Activated CD4-positive, alpha-beta memory T cell treated with anti-CD3 and anti-CD28 coated beads for 36 hours (primary cell): ENCODE measurements at regions not wholly inside any gene's neighbourhood (a gene's known extent, or its start where the extent isn't known, plus 50 kb on each side); places are given as distances from the start of the nearest gene placed in this dataset.

Experiments
- CTCF ChIA-PET: fragments of 350-600 bp; sonication (Branson Sonifier 250); formaldehyde crosslinking; loops from one replicate; lab custom pipeline; 2021; ENCODE audit warnings: antibody characterized with exemption, inconsistent platforms; lab: Charles Lee
- POLR2A ChIA-PET: fragments of 350-600 bp; sonication (Branson Sonifier 250); formaldehyde crosslinking; loops from one replicate; lab custom pipeline; 2021; ENCODE audit warnings: antibody characterized with exemption; lab: Charles Lee
- DNase-seq: peaks from one replicate; pipeline ENCODE4 v3.0.0-alpha.2; 2020
- H3K27ac Mint-ChIP-seq: one replicate; pipeline ENCODE4 v1.8.0; 2021; ENCODE audit warnings: mixed read lengths
- H3K27me3 Mint-ChIP-seq: one replicate; pipeline ENCODE4 v1.8.0; 2021; ENCODE audit warnings: mixed read lengths
- H3K36me3 Mint-ChIP-seq: one replicate; pipeline ENCODE4 v1.8.0; 2021; ENCODE audit warnings: mixed read lengths
- H3K4me1 Mint-ChIP-seq: one replicate; pipeline ENCODE4 v1.8.0; 2021; ENCODE audit warnings: low read depth, mixed read lengths
- H3K4me3 Mint-ChIP-seq: one replicate; pipeline ENCODE4 v1.8.0; 2021; ENCODE audit warnings: mild to moderate bottlenecking, mixed read lengths
- H3K9me3 Mint-ChIP-seq: one replicate; pipeline ENCODE4 v1.8.0; 2021; ENCODE audit warnings: mixed read lengths
- intact Hi-C: fragments of 100-400 bp; cut with micrococcal nuclease; formaldehyde crosslinking; loops from one replicate; pipeline ENCODE4 v1.15.1; 2023

GRCh38 chr1:29824511-29825273, 588.4 kb downstream of the PTPRU start:
- Mint-ChIP-seq H3K36me3 (no peaks in the 10 kb centered on the region), H3K9me3 (no peaks in the 10 kb centered on the region), H3K27ac (no peak overlapping the region), H3K4me3 (no peak overlapping the region), H3K27me3 (peaks cover 17% of the 10 kb centered on the region), H3K4me1 (no peaks in the 10 kb centered on the region)
- no peak for DNase-seq
- intact Hi-C loops, result no loop called here
- CTCF ChIA-PET, result no interaction called here
- POLR2A ChIA-PET, result no interaction called here

- CTCF ChIA-PET, result no interaction called here
- H3K36me3 Mint-ChIP-seq, result no peaks in the 10 kb centered on the region
- peaks cover 17% of the 10 kb centered on the region for H3K27me3 Mint-ChIP-seq
- H3K9me3 Mint-ChIP-seq, result no peaks in the 10 kb centered on the region
- no peak overlapping the region for H3K4me3 Mint-ChIP-seq
- intact Hi-C loops, result no loop called here
- no peaks in the 10 kb centered on the region for H3K4me1 Mint-ChIP-seq
- no peak for DNase-seq
- H3K27ac Mint-ChIP-seq, result no peak overlapping the region
- POLR2A ChIA-PET, result no interaction called here
Observed at GRCh38 chr1:29824025-29824424, 587.7 kb downstream of the PTPRU start.

GRCh38 chr1:29823561-29823960, 587.2 kb downstream of the PTPRU start:
- ChIA-PET POLR2A (no interaction called here), CTCF (no interaction called here)
- H3K4me3 Mint-ChIP-seq, result no peak overlapping the region
- no peaks in the 10 kb centered on the region for H3K4me1 Mint-ChIP-seq
- peaks cover 17% of the 10 kb centered on the region for H3K27me3 Mint-ChIP-seq
- DNase-seq, result no peak
- intact Hi-C loops, result no loop called here
- H3K27ac Mint-ChIP-seq, result no peak overlapping the region
- no peaks in the 10 kb centered on the region for H3K36me3 Mint-ChIP-seq
- no peaks in the 10 kb centered on the region for H3K9me3 Mint-ChIP-seq

- CTCF ChIA-PET, result no interaction called here
- DNase-seq, result no peak
Observed at GRCh38 chr1:29821605-29822004, 585.3 kb downstream of the PTPRU start.

GRCh38 chr1:29820401-29820800, 584.1 kb downstream of the PTPRU start:
- Mint-ChIP-seq H3K4me1 (no peaks in the 10 kb centered on the region), H3K9me3 (no peaks in the 10 kb centered on the region), H3K4me3 (no peak overlapping the region), H3K27me3 (peaks cover 16% of the 10 kb centered on the region), H3K27ac (no peak overlapping the region), H3K36me3 (no peaks in the 10 kb centered on the region)
- POLR2A ChIA-PET, result no interaction called here
- intact Hi-C loops, result no loop called here
- DNase-seq, result no peak
- CTCF ChIA-PET, result no interaction called here

More at GRCh38 chr1:29821605-29822004, 585.3 kb downstream of the PTPRU start:
- no peaks in the 10 kb centered on the region for H3K9me3 Mint-ChIP-seq
- no peaks in the 10 kb centered on the region for H3K4me1 Mint-ChIP-seq
- peaks cover 16% of the 10 kb centered on the region for H3K27me3 Mint-ChIP-seq
- H3K27ac Mint-ChIP-seq, result no peak overlapping the region
- POLR2A ChIA-PET, result no interaction called here
- no peaks in the 10 kb centered on the region for H3K36me3 Mint-ChIP-seq
- H3K4me3 Mint-ChIP-seq, result no peak overlapping the region
- intact Hi-C loops, result no loop called here

GRCh38 chr1:29812408-29813135, 576.2 kb downstream of the PTPRU start:
- intact Hi-C loops, result no loop called here
- CTCF ChIA-PET, result no interaction called here

GRCh38 chr1:29811727-29812407, 575.5 kb downstream of the PTPRU start:
- Mint-ChIP-seq H3K27ac (no peak overlapping the region), H3K27me3 (no peaks in the 10 kb centered on the region), H3K4me3 (no peak overlapping the region), H3K4me1 (no peaks in the 10 kb centered on the region), H3K9me3 (no peaks in the 10 kb centered on the region), H3K36me3 (no peaks in the 10 kb centered on the region)
- ChIA-PET POLR2A (no interaction called here), CTCF (no interaction called here)
- DNase-seq, result no peak
- intact Hi-C loops, result no loop called here

More at GRCh38 chr1:29812408-29813135, 576.2 kb downstream of the PTPRU start:
- no peak overlapping the region for H3K4me3 Mint-ChIP-seq
- no peak for DNase-seq
- POLR2A ChIA-PET, result no interaction called here
- H3K27me3 Mint-ChIP-seq, result no peaks in the 10 kb centered on the region
- no peak overlapping the region for H3K27ac Mint-ChIP-seq
- no peaks in the 10 kb centered on the region for H3K4me1 Mint-ChIP-seq
- no peaks in the 10 kb centered on the region for H3K36me3 Mint-ChIP-seq
- no peaks in the 10 kb centered on the region for H3K9me3 Mint-ChIP-seq

- CTCF ChIA-PET, result no interaction called here
- DNase-seq, result no peak
- intact Hi-C loops, result no loop called here
- Mint-ChIP-seq H3K27me3 (no peaks in the 10 kb centered on the region), H3K36me3 (no peaks in the 10 kb centered on the region), H3K9me3 (no peaks in the 10 kb centered on the region), H3K4me1 (no peaks in the 10 kb centered on the region), H3K4me3 (no peak overlapping the region), H3K27ac (no peak overlapping the region)
- POLR2A ChIA-PET, result no interaction called here
Observed at GRCh38 chr1:29811247-29811646, 574.9 kb downstream of the PTPRU start.

- H3K4me1 Mint-ChIP-seq, result no peaks in the 10 kb centered on the region
- H3K27ac Mint-ChIP-seq, result no peak overlapping the region
Observed at GRCh38 chr1:29810121-29811120, 574.1 kb downstream of the PTPRU start.

GRCh38 chr1:29809446-29810120, 573.3 kb downstream of the PTPRU start:
- H3K27me3 Mint-ChIP-seq, result no peaks in the 10 kb centered on the region
- no peaks in the 10 kb centered on the region for H3K36me3 Mint-ChIP-seq
- intact Hi-C loops, result no loop called here
- CTCF ChIA-PET, result no interaction called here
- no peaks in the 10 kb centered on the region for H3K9me3 Mint-ChIP-seq
- no peaks in the 10 kb centered on the region for H3K4me1 Mint-ChIP-seq
- DNase-seq, result no peak
- H3K4me3 Mint-ChIP-seq, result no peak overlapping the region
- POLR2A ChIA-PET, result no interaction called here
- no peak overlapping the region for H3K27ac Mint-ChIP-seq

More at GRCh38 chr1:29810121-29811120, 574.1 kb downstream of the PTPRU start:
- H3K4me3 Mint-ChIP-seq, result no peak overlapping the region
- DNase-seq, result no peak
- H3K9me3 Mint-ChIP-seq, result no peaks in the 10 kb centered on the region
- intact Hi-C loops, result no loop called here
- POLR2A ChIA-PET, result no interaction called here
- no peaks in the 10 kb centered on the region for H3K27me3 Mint-ChIP-seq
- CTCF ChIA-PET, result no interaction called here
- H3K36me3 Mint-ChIP-seq, result no peaks in the 10 kb centered on the region
